Duodenal mucosa (tissue), 2 donors: ENCODE measurements at regions not wholly inside any gene's neighbourhood (a gene's known extent, or its start where the extent isn't known, plus 50 kb on each side); places are given as distances from the start of the nearest gene placed in this dataset.
"Not testable (repeated sequence)": the region's sequence is repeated elsewhere in the genome, so short reads cannot be mapped to it uniquely, and the experiment has no call there.

Experiments
- H3K27ac ChIP-seq: one replicate; pipeline ENCODE4 v1.7.0; 2013; ENCODE audit warnings: low read depth, low read length
- H3K27me3 ChIP-seq, 2 donors: one replicate each; pipeline ENCODE4 v1.7.0; 2013; ENCODE audit warnings: low read length in 2 of 2, control low read depth in 1 of 2; ENCODE audit not compliant: insufficient read depth in 2 of 2, control insufficient read depth in 1 of 2
- H3K36me3 ChIP-seq, 2 donors: one replicate each; pipeline ENCODE4 v1.7.0; 2013; ENCODE audit warnings: low read length in 2 of 2, control low read depth in 1 of 2; ENCODE audit not compliant: insufficient read depth in 2 of 2, control insufficient read depth in 1 of 2
- H3K4me1 ChIP-seq, 2 donors: one replicate each; pipeline ENCODE4 v1.7.0; 2013; ENCODE audit warnings: low read length in 2 of 2, control low read depth in 1 of 2; ENCODE audit not compliant: insufficient read depth in 2 of 2, control insufficient read depth in 1 of 2
- H3K4me3 ChIP-seq, 2 donors: one replicate each; pipeline ENCODE4 v1.7.0; 2013; ENCODE audit warnings: low read length in 2 of 2, low read depth in 1 of 2
- H3K9ac ChIP-seq, 2 donors: one replicate each; pipeline ENCODE4 v1.7.0; 2013; ENCODE audit warnings: low read length in 2 of 2, low read depth in 1 of 2
- H3K9me3 ChIP-seq, 2 donors: one replicate each; pipeline ENCODE4 v1.7.0; 2013; ENCODE audit warnings: low read length in 2 of 2, control low read depth in 1 of 2; ENCODE audit not compliant: control insufficient read depth in 1 of 2

GRCh38 chr14:87045246-87045645 lies 947.7 kb downstream of the GALC start:
- no peak overlapping the region for H3K4me3 ChIP-seq
- no peaks in the 10 kb centered on the region for H3K27me3 ChIP-seq
- H3K9ac ChIP-seq: no peak overlapping the region
- no peak overlapping the region for H3K27ac ChIP-seq
- H3K4me1 ChIP-seq: no peaks in the 10 kb centered on the region
- H3K9me3 ChIP-seq: peaks cover 0 to 3% of the 10 kb centered on the region in 2 donors
- H3K36me3 ChIP-seq: no peaks in the 10 kb centered on the region

DNA sequence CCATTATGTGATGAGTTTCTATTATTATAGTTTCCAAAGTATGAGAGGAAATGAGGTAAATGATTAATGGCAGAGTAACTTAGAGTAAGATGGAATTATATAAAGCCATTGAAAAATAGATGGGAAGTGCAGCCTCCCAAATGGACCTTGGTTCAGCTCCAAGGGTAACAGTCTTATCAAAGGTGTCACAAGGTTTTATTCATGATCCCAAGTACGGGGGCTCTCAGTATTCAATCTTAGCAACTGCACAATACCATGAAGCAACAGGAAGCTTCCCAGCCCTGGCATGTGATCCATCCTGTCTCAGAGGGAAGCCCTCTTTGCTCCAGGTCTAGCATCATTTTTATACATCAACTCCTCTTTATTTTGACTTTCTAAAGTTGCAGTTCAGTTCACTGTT lies 948.2 kb downstream of the GALC start:
- H3K4me1 ChIP-seq: no peaks in the 10 kb centered on the region
- no peaks in the 10 kb centered on the region for H3K36me3 ChIP-seq
- H3K27ac ChIP-seq: no peak overlapping the region
- no peak overlapping the region for H3K9ac ChIP-seq
- H3K4me3 ChIP-seq: no peak overlapping the region
- H3K27me3 ChIP-seq: no peaks in the 10 kb centered on the region
- peaks cover 0 to 4% of the 10 kb centered on the region in 2 donors for H3K9me3 ChIP-seq

GRCh38 chr14:87043667-87044200 lies 949.2 kb downstream of the GALC start:
- H3K36me3 ChIP-seq: no peaks in the 10 kb centered on the region
- no peak overlapping the region for H3K9ac ChIP-seq
- H3K27ac ChIP-seq: no peak overlapping the region
- H3K4me1 ChIP-seq: no peaks in the 10 kb centered on the region
- H3K4me3 ChIP-seq: no peak overlapping the region
- peaks cover 0 to 4% of the 10 kb centered on the region in 2 donors for H3K9me3 ChIP-seq
- no peaks in the 10 kb centered on the region for H3K27me3 ChIP-seq

- no peaks in the 10 kb centered on the region for H3K36me3 ChIP-seq
- H3K9me3 ChIP-seq: peaks cover 0 to 4% of the 10 kb centered on the region in 2 donors
- H3K9ac ChIP-seq: no peak overlapping the region
- no peak overlapping the region for H3K4me3 ChIP-seq
- no peaks in the 10 kb centered on the region for H3K27me3 ChIP-seq
- no peak overlapping the region for H3K27ac ChIP-seq
- H3K4me1 ChIP-seq: no peaks in the 10 kb centered on the region
These were observed 950.6 kb downstream of the GALC start for GRCh38 chr14:87042354-87042753.

DNA sequence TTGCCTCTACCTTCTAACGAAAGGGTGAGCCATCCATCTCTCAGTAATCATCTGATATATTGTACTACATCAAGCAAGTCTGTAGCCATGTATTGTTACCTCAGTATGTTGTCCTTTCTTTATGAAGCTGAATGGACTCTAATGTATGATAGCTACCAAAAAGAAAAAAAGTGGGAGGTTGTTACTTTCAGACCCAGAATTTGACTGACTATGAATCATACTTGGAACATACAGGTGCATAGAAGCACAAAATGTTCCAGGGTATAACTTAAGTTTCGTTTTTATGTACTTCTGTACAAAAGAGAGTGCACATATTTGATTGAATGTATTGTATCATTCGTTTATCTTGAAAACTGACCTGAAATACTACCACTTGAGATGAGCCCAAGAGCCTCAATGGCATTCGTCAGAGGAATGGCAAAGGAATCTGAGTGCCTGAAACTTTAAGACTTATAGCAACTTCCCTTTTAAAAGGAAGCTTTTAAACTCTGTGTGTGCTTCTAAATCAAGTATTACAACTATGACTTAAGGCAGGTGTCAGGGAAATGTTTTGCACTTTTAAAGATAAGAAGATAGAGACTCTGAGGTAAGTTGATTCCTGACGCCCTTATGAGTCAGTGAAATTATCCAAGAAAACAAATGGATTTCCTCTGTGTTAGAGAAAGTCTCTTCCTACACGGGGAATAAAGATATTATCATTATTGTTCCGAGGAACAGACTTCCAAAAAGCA lies 951.5 kb downstream of the GALC start:
- H3K9ac ChIP-seq: no peak overlapping the region
- no peak overlapping the region for H3K27ac ChIP-seq
- peaks cover 0 to 4% of the 10 kb centered on the region in 2 donors for H3K9me3 ChIP-seq
- no peaks in the 10 kb centered on the region for H3K36me3 ChIP-seq
- H3K4me3 ChIP-seq: no peak overlapping the region
- no peaks in the 10 kb centered on the region for H3K27me3 ChIP-seq
- H3K4me1 ChIP-seq: no peaks in the 10 kb centered on the region

DNA sequence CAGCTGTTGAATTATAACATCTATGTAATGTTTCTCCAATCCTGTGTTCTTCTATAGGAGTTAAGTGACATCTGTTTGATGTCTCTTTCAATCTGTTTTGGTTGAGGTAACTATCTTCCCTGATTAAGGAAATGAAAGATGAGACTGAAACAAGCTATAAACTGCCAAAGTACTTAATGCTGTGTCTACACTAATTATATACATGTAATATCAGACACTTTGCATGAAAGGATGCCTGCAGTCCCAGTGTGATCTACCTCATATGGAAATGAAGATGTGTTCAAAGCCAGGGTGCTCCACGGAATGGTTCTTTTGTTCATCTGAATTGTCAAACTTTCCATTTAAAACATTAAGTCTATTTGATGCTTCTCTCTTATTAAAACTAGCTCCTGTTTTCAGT lies 958.3 kb downstream of the GALC start:
- H3K27ac ChIP-seq: no peak overlapping the region
- no peak overlapping the region for H3K9ac ChIP-seq
- no peaks in the 10 kb centered on the region for H3K4me1 ChIP-seq
- H3K36me3 ChIP-seq: no peaks in the 10 kb centered on the region
- H3K27me3 ChIP-seq: no peaks in the 10 kb centered on the region
- peaks cover 12 to 16% of the 10 kb centered on the region in 2 donors for H3K9me3 ChIP-seq
- no peak overlapping the region for H3K4me3 ChIP-seq

DNA sequence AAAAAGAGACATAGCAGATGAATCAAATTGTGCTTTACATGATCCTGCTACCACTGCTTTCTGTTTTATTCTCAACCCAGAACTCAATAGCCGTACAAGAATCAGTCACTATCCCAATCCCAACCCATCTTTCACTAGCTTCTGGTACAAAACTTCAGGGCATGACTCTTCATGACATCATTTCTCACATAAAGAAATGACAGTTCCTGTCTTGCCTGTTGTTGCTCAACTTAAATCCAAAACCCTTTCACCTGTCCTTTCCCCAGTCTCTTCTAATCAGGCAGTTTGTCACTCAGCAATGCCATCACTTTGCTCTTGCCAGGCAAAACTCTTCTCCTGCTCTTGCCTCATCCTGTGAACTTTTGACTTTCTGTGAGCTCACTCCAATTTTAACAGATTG lies 962.8 kb downstream of the GALC start:
- H3K4me3 ChIP-seq: no peak overlapping the region
- H3K27me3 ChIP-seq: no peaks in the 10 kb centered on the region
- H3K36me3 ChIP-seq: no peaks in the 10 kb centered on the region
- no peak overlapping the region for H3K27ac ChIP-seq
- H3K9ac ChIP-seq: no peak overlapping the region
- no peaks in the 10 kb centered on the region for H3K4me1 ChIP-seq
- H3K9me3 ChIP-seq: peaks cover 12 to 14% of the 10 kb centered on the region in 2 donors

- not testable (repeated sequence) for H3K4me3 ChIP-seq, H3K9ac ChIP-seq, H3K4me1 ChIP-seq
These were observed 972.9 kb downstream of the GALC start for GRCh38 chr14:87020106-87020505.

GRCh38 chr14:87018294-87018693 lies 974.7 kb downstream of the GALC start:
- no peak overlapping the region for H3K9ac ChIP-seq
- no peak overlapping the region for H3K27ac ChIP-seq
- no peaks in the 10 kb centered on the region for H3K9me3 ChIP-seq
- H3K4me3 ChIP-seq: no peak overlapping the region
- H3K27me3 ChIP-seq: no peaks in the 10 kb centered on the region
- no peaks in the 10 kb centered on the region for H3K36me3 ChIP-seq
- H3K4me1 ChIP-seq: no peaks in the 10 kb centered on the region

More at GRCh38 chr14:87020106-87020505, 972.9 kb downstream of the GALC start:
- H3K9me3 ChIP-seq, H3K36me3 ChIP-seq, H3K27me3 ChIP-seq, H3K27ac ChIP-seq: not testable (repeated sequence)

GRCh38 chr14:87017335-87017734 lies 975.6 kb downstream of the GALC start:
- no peak overlapping the region for H3K9ac ChIP-seq
- H3K4me3 ChIP-seq: no peak overlapping the region
- H3K27me3 ChIP-seq: no peaks in the 10 kb centered on the region
- no peak overlapping the region for H3K27ac ChIP-seq
- H3K4me1 ChIP-seq: no peaks in the 10 kb centered on the region
- H3K9me3 ChIP-seq: peaks cover 0 to 6% of the 10 kb centered on the region in 2 donors
- H3K36me3 ChIP-seq: no peaks in the 10 kb centered on the region
